Adrenal gland (tissue), 9 donors: ENCODE measurements at regions not wholly inside any gene's neighbourhood (a gene's known extent, or its start where the extent isn't known, plus 50 kb on each side); places are given as distances from the start of the nearest gene placed in this dataset.

Source experiments
- DNase-seq, 7 donors: peaks; one replicate each; pipeline ENCODE4 v3.0.0-alpha.2; 2019 to 2020
- H3K27ac ChIP-seq, 5 donors: fragments of 200-600 bp; sonication (generic) in 4 of 5; 1 replicate in 3 of 5; 2 replicates in 2 of 5; pipeline versions ENCODE4 v1.5.1 to v1.8.0; 2016 to 2020; ENCODE audit warnings: mild to moderate bottlenecking in 1 of 5
- H3K27me3 ChIP-seq: fragments of 200-600 bp; 2 replicates; pipeline ENCODE4 v1.8.0; 2021
- H3K36me3 ChIP-seq, 2 donors: fragments of 200-600 bp; replicated peaks in 1 of 2; 1 replicate in 1 of 2; 2 replicates in 1 of 2; pipeline versions ENCODE4 v1.5.1 to v1.8.0; 2018 to 2022
- H3K4me1 ChIP-seq, 2 donors: fragments of 200-600 bp; replicated peaks in 1 of 2; 1 replicate in 1 of 2; 2 replicates in 1 of 2; pipeline versions ENCODE4 v1.5.1 to v1.8.0; 2018 to 2021
- H3K4me3 ChIP-seq, 4 donors: fragments of 200-600 bp; sonication (generic) in 3 of 4; one replicate each; pipeline ENCODE4 v1.5.1; 2016 to 2018
- H3K9me3 ChIP-seq, 3 donors: fragments of 200-600 bp; sonication (generic) in 1 of 3; replicated peaks in 1 of 3; 1 replicate in 2 of 3; 2 replicates in 1 of 3; pipeline versions ENCODE4 v1.5.1 to v1.8.0; 2016 to 2021
- CTCF ChIP-seq, 6 experiments: fragments of 450-650 bp in 4 of 6; fragments of 200-600 bp in 2 of 6; sonication (generic) in 1 of 6; IDR thresholded peaks; 1 replicate in 5 of 6; 2 replicates in 1 of 6; pipeline versions ENCODE4 v1.5.1 to v1.8.0; 2016 to 2021; ENCODE audit warnings: antibody characterized with exemption in 6 of 6, mild to moderate bottlenecking in 2 of 6, moderate library complexity in 1 of 6
- POLR2A ChIP-seq, 2 donors: fragments of 450-650 bp; IDR thresholded peaks; one replicate each; pipeline ENCODE4 v1.6.1; 2017; ENCODE audit warnings: antibody characterized with exemption in 2 of 2, mild to moderate bottlenecking in 2 of 2, moderate library complexity in 1 of 2
- WGBS, 4 donors: extraction: QIAGEN DNeasy Blood & Tissue Kit in 2 of 4; methylation state at CpG; one replicate each; pipeline versions ENCODE4 v1.1.5 to v1.1.7; 2013 to 2017; 5-methylcytosine and 5-hydroxymethylcytosine counted together
- intact Hi-C, 2 donors: fragments of 100-400 bp; cut with DNase I; formaldehyde crosslinking; loops; one replicate each; pipeline versions ENCODE4 v1.14.1 to v1.15.0; 2022 to 2023
- donor health status: healthy with polysubstance abuse.
- donor health status: Bipolar disorder and iron deficiency.
- donor health status: DM: yes; HTN: yes; CAD: no.
- donor health status: DM: no; HTN: no; CAD: no.
- donor health status: DM: no; HTN: no; CAD: no.

GRCh38 chr4:72991873-72992272 lies 77.6 kb downstream of the COX18 start:
- Histone ChIP-seq H3K27ac (no peak overlapping the region), H3K4me3 (no peak overlapping the region), H3K4me1 (no peaks in the 10 kb centered on the region), H3K36me3 (no peaks in the 10 kb centered on the region), H3K9me3 (no peaks in the 10 kb centered on the region), H3K27me3 (no peaks in the 10 kb centered on the region)
- no peak for TF ChIP-seq CTCF (IDR thresholded peaks at IDR 0.05)
- TF ChIP-seq POLR2A (IDR thresholded peaks at IDR 0.05): no peak
- DNase-seq: no peak
- 51 to 75% (median 56%) methylated on average over 2 of the region's 2 CpGs for WGBS, 4 donors
- intact Hi-C loops: no loop called here

- no peak for DNase-seq
- 65 to 72% (median 68%) methylated on average over 4 of the region's 4 CpGs for WGBS, 4 donors
- Histone ChIP-seq H3K4me1 (no peaks in the 10 kb centered on the region), H3K36me3 (no peaks in the 10 kb centered on the region), H3K4me3 (no peak overlapping the region), H3K9me3 (no peaks in the 10 kb centered on the region), H3K27ac (no peak overlapping the region), H3K27me3 (no peaks in the 10 kb centered on the region)
- intact Hi-C loops: no loop called here
- TF ChIP-seq POLR2A (IDR thresholded peaks at IDR 0.05): no peak
- TF ChIP-seq CTCF (IDR thresholded peaks at IDR 0.05): no peak
Observed at GRCh38 chr4:72987741-72988729, 81.5 kb downstream of the COX18 start.

- no peaks in the 10 kb centered on the region for H3K27me3 ChIP-seq
- TF ChIP-seq POLR2A (IDR thresholded peaks at IDR 0.05) (no peak), CTCF (IDR thresholded peaks at IDR 0.05) (no peak)
- H3K27ac ChIP-seq: no peak overlapping the region
- H3K36me3 ChIP-seq: no peaks in the 10 kb centered on the region
- intact Hi-C loops: no loop called here
- H3K4me1 ChIP-seq: no peaks in the 10 kb centered on the region
- H3K9me3 ChIP-seq: no peaks in the 10 kb centered on the region
- no peak for DNase-seq
- WGBS, 4 donors: 53 to 64% (median 59%) methylated on average over 4 of the region's 4 CpGs
- H3K4me3 ChIP-seq: no peak overlapping the region
Observed at GRCh38 chr4:72984351-72984750, 85.2 kb downstream of the COX18 start.

GRCh38 chr4:72983709-72984108 lies 85.8 kb downstream of the COX18 start:
- DNase-seq: no peak
- Histone ChIP-seq H3K4me3 (no peak overlapping the region), H3K36me3 (no peaks in the 10 kb centered on the region), H3K27me3 (no peaks in the 10 kb centered on the region), H3K27ac (no peak overlapping the region), H3K9me3 (no peaks in the 10 kb centered on the region), H3K4me1 (no peaks in the 10 kb centered on the region)
- 34 to 37% (median 36%) methylated on average over 2 of the region's 2 CpGs for WGBS, 4 donors
- intact Hi-C loops: no loop called here
- TF ChIP-seq POLR2A (IDR thresholded peaks at IDR 0.05): no peak
